GM18870 (cell line): ENCODE measurements at regions not wholly inside any gene's neighbourhood (a gene's known extent, or its start where the extent isn't known, plus 50 kb on each side); places are given as distances from the start of the nearest gene placed in this dataset.

Experiments
- ATAC-seq: cut with Tn5 transposase; IDR thresholded peaks from one replicate; pipeline ENCODE4 v1.9.1; 2021; ENCODE audit warnings: moderate library complexity; ENCODE audit not compliant: unreplicated experiment

DNA sequence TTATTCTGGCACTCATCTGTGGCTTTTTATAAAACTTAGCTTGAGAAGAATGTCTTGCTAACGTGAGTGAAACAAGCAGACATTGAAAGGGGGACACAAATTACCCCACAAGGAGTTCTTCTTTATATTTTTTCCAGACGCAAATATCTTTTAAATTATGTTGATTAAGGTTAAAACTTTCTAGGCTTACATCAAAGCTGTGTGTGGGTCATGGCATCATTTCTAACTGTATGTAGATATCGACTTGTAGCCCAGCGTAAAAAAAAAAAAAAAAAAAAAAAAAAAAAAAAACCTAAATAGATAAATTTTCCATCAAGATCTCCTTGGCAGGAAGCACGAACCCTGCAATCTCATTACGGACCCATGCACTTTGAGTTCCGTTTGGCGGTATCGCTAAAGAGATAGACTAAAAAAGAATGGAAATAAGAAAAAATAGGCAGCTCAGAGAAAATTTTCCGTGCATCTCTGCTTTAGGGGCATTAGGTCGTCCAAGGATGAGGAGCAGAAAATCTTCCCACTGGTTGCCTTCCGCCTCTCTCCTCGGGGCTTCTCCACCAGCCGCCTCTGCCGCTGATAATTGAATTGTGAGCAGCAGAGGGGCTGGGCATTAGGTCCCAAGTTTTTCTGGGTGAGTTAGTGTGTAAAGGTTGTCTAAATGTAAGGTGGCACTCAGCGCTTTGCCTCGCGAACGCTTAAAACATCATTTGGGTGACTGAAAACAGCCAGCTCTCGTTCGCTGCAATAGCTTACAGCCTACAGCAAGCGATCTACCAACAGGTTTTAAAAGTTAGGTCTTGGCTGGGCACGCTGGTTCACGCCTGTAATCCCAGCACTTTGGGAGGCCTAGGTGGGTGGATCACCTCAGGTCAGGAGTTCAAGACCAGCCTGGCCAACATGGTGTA lies 194.0 kb downstream of the TRIM27 start:
- no peak for ATAC-seq

GRCh38 chr6:28732052-28732451 lies 191.7 kb downstream of the TRIM27 start:
- no peak for ATAC-seq

DNA sequence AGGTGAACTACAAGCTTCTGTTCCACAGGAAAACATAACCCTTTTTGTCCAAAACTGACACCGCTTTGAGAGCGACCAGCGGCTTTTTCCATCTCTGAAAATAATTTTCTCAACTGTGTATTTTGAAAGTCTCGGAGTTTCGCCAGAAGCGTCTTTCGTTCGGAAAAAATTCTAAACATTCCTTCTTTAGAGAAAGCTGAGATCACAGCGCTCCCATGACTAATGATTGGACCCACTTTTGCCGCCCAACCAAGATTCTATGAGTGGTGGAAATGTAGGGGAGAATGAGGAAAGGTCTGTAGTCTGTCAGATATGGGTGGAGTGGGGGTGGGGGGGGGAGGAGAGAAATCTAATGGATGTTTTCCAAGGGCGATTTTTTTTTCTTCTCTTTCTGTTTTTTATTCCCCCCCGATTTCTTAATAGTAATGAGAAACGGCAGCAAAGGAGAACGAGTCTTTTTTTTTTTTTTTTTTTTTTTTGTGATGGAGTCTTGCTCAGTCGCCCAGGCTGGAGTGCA lies 189.3 kb downstream of the TRIM27 start:
- ATAC-seq = no peak

DNA sequence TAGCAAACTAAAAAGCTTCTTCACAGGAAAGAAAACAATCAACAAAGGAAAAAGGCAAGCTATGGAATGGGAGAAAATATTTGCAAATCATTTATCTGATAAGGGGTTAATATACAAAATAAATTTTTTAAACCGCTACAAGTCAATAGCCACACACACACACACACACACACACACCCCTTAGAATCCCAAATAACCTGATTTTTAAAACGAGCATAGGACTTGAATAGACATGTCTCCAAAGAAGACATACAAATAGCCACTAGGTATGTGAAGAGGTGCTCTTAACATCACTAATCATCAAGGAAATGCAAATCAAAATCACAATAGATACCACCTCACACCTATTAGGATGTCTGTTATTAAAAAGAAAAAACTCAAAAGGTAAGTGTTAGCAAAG lies 187.7 kb downstream of the TRIM27 start:
- no peak for ATAC-seq

DNA sequence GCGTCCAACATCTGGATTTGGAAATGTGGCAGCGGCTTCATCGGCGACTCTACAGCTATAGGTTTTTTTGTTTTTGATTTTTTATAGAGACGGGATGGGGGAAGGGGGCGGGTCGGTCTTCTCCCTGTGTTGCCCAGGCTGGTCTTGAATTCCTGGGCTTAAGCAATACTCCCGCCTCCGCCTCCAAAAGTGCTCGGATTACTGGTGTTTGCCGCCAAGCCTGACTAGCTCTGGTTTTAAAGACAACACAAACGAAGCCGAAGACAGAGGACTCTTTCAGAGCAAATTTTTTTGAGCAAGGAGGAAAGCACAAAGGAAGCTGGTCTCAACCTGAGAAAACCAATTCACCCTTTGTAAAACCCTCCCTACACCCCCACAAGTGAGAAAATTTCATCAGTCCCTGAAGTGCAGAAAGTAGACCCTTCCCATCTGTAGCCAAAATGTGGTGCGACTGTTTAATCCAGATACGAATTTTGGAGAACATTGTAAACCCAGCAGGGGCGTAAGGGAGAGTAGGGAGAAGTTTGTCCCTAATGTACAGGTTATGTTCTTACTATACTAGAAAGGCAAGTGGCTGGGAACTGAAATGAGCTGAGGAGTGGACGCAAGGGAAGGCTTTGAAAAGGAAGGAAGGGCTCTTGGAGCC lies 185.9 kb downstream of the TRIM27 start:
- ATAC-seq = no peak

GRCh38 chr6:28738396-28738765 lies 185.4 kb downstream of the TRIM27 start:
- no peak for ATAC-seq

DNA sequence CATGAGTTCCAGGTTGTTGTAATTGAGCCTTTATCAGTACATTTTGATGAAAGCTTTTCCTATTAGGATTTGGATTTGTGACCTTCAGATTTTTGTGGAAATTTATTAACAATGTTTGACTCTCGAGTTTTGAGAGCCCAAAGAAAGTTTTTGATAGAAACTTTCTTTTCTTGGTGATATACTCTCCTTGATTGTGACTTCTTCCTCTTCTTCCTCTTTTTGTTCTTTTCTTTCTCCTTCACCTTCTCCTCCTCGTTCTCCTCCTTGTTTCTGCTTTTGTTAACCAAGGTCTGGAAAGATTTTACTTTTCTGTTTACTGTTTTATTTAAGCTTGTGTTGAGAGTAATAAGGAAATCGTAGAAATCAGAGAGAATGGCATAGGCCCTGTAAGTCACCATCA lies 182.4 kb downstream of the TRIM27 start:
- ATAC-seq = no peak

- no peak for ATAC-seq
These were observed 181.0 kb downstream of the TRIM27 start for GRCh38 chr6:28742668-28743270.

- no peak for ATAC-seq
These were observed 180.5 kb downstream of the TRIM27 start for GRCh38 chr6:28743271-28743789.

DNA sequence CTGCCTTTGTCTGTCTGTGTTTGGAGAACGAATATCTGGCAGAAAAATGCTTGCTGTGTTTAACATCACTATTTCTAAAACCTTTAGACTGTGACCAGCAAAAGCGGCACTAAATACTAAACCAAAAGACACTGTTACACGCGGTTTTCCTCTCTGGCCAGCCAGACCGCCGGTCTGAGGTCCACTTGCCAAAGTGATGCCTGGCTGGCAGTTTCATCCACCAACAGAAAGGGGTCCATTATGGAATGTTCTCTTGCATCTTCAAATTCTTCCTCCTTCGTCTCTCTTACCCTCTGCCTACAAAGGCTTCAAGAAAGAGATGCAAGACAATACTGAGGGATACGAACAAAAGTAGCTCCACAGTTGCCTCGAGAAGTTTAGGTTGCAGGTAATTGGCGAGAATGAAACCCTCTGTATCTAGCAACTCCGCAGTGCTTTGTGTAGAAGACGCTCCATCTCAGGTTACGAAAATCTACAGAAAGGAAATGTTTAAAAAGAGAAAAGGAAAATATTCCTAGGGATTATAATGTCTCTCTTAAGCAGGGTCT lies 176.6 kb downstream of the TRIM27 start:
- ATAC-seq = no peak

- ATAC-seq = no peak
These were observed 176.1 kb downstream of the TRIM27 start for GRCh38 chr6:28747631-28748157.

DNA sequence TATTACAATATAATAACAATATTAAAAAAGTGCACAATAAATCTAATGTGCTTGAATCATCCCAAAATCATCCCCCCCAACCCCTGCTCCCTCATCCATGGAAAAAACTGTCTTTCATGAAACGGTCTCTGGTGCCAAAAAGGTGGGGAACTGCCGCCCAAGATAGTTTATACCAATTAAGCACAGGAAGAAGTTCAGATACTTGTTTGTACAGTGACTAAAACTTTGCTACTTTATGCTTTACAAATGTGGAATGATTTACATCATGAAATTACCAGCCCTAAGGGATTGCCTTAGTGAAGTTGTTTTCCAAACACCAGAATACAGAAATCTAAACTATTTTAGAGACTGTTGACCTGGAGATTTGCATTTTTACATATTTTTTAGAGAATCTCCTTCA lies 175.6 kb downstream of the TRIM27 start:
- no peak for ATAC-seq

DNA sequence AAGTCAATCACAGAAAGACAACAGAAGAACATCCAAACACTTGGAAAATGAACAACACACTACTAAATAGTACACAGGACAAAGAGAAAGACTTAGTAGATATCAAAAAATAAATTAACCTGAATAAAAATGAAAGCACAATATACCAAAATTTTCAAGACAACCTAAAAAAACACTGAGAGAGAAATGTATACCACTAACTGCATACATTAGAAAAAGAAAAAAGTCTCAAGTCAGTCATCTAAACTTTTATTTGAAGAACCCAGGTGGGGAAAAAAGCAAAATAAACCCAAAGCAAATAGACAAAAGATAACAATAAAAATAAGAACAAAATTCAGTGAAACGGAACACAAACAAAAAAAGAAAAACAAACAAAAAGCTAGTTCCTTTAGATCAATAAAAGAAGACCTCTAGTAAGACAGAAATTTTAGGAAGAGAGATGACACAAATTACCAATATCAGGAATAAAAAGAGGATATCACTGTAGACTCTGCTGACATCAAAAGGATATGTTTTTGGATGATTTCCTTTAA lies 172.8 kb downstream of the TRIM27 start:
- no peak for ATAC-seq

DNA sequence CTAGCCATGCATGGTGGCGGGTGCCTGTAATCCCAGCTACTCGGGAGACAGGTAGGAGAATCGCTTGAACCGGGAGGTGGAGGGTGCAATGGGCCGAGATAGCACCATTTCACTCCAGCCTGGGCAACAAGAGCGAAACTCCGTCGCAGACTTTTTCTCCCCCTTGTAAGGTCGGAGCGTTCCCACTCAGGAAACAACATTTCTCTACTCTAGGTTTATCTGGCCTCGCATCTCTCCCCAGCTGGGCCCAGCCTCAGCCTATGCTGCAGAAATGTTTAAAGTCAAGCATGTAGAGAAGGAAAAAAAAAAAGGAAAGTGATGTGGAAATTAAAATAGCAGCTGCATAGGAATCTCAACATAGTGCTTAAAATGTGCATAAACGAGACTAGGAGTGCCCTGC lies 172.3 kb downstream of the TRIM27 start:
- no peak for ATAC-seq

GRCh38 chr6:28751963-28752350 lies 171.8 kb downstream of the TRIM27 start:
- ATAC-seq = no peak

GRCh38 chr6:28757429-28758045 lies 166.2 kb downstream of the TRIM27 start:
- no peak for ATAC-seq

- no peak for ATAC-seq
These were observed 165.6 kb downstream of the TRIM27 start for GRCh38 chr6:28758046-28758817.

DNA sequence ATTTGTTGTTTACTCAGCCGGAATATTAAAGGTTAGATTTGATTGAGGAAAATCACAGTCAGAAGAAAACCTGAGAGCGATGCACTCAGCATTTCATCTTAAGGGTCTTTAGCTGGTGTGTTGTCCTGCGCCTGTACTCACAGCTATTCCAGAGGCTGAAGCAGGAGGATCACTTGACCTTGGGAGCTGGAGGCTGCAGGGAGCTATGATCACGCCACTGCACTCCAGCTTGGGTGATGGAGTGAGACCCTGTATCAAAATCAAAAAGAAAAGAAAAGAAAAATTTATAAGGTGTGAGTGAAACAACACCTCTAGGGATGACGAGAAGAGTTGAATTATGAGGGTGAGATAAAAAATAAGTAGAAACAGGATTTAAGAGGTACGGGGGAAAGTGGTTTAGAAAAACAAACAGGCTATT lies 165.0 kb downstream of the TRIM27 start:
- no peak for ATAC-seq

DNA sequence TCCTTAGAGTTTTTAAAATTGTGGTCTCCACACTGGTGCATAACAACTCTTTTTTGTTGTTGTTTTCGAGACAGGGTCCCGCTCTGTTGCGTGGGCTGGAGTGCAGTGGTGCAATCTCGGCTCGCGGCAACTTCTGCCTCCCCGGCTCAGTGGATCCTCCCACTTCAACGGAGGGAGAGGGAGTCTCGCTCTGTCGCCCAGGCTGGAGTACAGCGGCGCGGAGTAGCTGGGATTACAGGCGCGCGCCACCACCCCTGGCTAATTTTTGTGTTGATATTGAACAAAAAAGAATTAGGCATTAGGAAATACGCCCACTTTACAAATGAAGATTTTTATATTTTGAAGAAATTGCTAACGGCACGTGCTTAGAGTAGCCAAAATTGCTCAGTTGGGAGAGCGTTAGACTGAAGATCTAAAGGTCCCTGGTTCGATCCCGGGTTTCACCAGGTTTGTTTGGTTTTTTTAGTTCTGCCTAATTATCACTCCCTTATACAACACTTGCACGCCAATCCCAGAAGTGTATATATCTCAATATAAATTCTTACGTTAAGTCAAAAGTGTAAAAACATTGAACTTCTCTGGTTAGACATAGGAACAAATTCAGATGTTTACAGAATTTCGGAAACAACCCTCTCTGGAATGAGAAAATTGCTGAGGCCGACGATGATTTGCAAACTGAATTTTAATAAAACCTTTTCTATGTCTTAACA lies 159.6 kb downstream of the TRIM27 start:
- no peak for ATAC-seq
